ENCODE measurements at regions not wholly inside any gene's neighbourhood (a gene's known extent, or its start where the extent isn't known, plus 50 kb on each side); places are given as distances from the start of the nearest gene placed in this dataset.

GRCh38 chr10:98320486-98321185, 52.6 kb upstream of the LOXL4 start:
- H3K27ac ChIP-seq (ENCODE audit: low read depth, low read length) = no peak overlapping the region
- H2BK12ac ChIP-seq (ENCODE audit: low read depth, low read length) = no peak overlapping the region
- no peak overlapping the region; the same call in 1 of the 2 replicates for H2BK5ac ChIP-seq (ENCODE audit: low read depth, low read length)
- 88% methylated on average over 8 of the region's 8 CpGs; no CpG with 5 or more reads in 1 of the 2 experiments for WGBS, 2 experiments (ENCODE audit: extremely low coverage in 1 of 2, insufficient coverage in 1 of 2, insufficient read length in 1 of 2, insufficient replicate concordance in 2 of 2, low coverage in 1 of 2, low lambda C conversion rate in 2 of 2, missing lambda C conversion rate in 1 of 2)
- peak overlapping the region in 1 of 2 experiments; percentile 7; a peak in 1 of 4 replicates for H3K4me2 ChIP-seq (ENCODE audit: insufficient read depth in 1 of 2, low read depth in 2 of 2, low read length in 2 of 2)
- H2AK5ac ChIP-seq (ENCODE audit: low read depth, low read length) = no peak overlapping the region
- H2BK15ac ChIP-seq (ENCODE audit: low read length) = no peak overlapping the region
- no peak overlapping the region for H3K18ac ChIP-seq (ENCODE audit: extremely low read depth, low read length)
- no peak overlapping the region; the same call in 1 of the 2 replicates for H4K8ac ChIP-seq (ENCODE audit: extremely low read depth, insufficient read depth, low read length)
- no peaks in the 10 kb centered on the region for H4K20me1 ChIP-seq (replicated peaks in 1 of 2; ENCODE audit: control insufficient read depth in 1 of 2, insufficient read depth in 2 of 2, low read length in 2 of 2)
- H3K9ac ChIP-seq (replicated peaks in 1 of 4; ENCODE audit: extremely low read depth in 1 of 4, low read depth in 3 of 4, low read length in 3 of 4) = no peak overlapping the region
- no peak overlapping the region for H2BK120ac ChIP-seq (replicated peaks; ENCODE audit: low read depth, low read length)
- H3K14ac ChIP-seq (ENCODE audit: insufficient read length) = no peak overlapping the region
- H3K23me2 ChIP-seq (ENCODE audit: low read depth, low read length) = no peaks in the 10 kb centered on the region
- H2AFZ ChIP-seq (ENCODE audit: low read length) = peak overlapping the region; percentile 92
- H3K36me3 ChIP-seq (ENCODE audit: control insufficient read depth in 2 of 4, insufficient read depth in 4 of 4, low read length in 3 of 4) = no peaks in the 10 kb centered on the region
- no peak overlapping the region for H4K91ac ChIP-seq (replicated peaks; ENCODE audit: insufficient read length, low read length)
- no peak for FAIRE-seq
- H3K4me3 ChIP-seq (ENCODE audit: extremely low read depth in 1 of 4, insufficient read depth in 2 of 4, low read depth in 3 of 4, low read length in 4 of 4) = no peak overlapping the region
- no peak overlapping the region for H2BK20ac ChIP-seq (ENCODE audit: low read length)
- H3K79me2 ChIP-seq (ENCODE audit: control insufficient read depth in 1 of 2, insufficient read depth in 2 of 2, low read length in 2 of 2) = no peaks in the 10 kb centered on the region
- H3K9me3 ChIP-seq (ENCODE audit: insufficient read depth in 2 of 2, low read depth in 1 of 2, low read length in 1 of 2) = no peaks in the 10 kb centered on the region
- no peak overlapping the region for H3K23ac ChIP-seq (ENCODE audit: insufficient read length)
- ChIA-PET CTCF (ENCODE audit: partially characterized antibody) (interaction anchor here (0.7 to 9.0 kb wide), 4 partner anchors 11 to 93 kb away, joined by 3 to 58 read pairs (median 4); partner anchors contain the start of gene LOXL4), POLR2A (ENCODE audit: partially characterized antibody) (no interaction called here)
- H4K5ac ChIP-seq (ENCODE audit: insufficient read length, low read depth, low read length) = no peak overlapping the region
- no peaks in the 10 kb centered on the region for H3K79me1 ChIP-seq (ENCODE audit: low read depth, low read length)
- no peak overlapping the region for H3K56ac ChIP-seq (replicated peaks; ENCODE audit: insufficient read length, low read depth, low read length)
- DNase-seq (ENCODE audit: low read depth in 1 of 2, low spot score in 2 of 2) = no peak
- no peaks in the 10 kb centered on the region for H3K27me3 ChIP-seq (replicated peaks in 1 of 4; ENCODE audit: control insufficient read depth in 3 of 4, extremely low read depth in 1 of 4, insufficient read depth in 3 of 4, low read length in 3 of 4)
- H3K4ac ChIP-seq (replicated peaks; ENCODE audit: insufficient read length, low read depth, low read length) = no peak overlapping the region
- peaks cover 0 to 3% (median 0%) of the 10 kb centered on the region in 4 experiments; a peak in 3 of 7 replicates for H3K4me1 ChIP-seq (replicated peaks in 1 of 4; ENCODE audit: control insufficient read depth in 3 of 4, insufficient read depth in 4 of 4, low read length in 3 of 4)
- TF ChIP-seq CBX5 (IDR thresholded peaks at IDR 0.05; ENCODE audit: low read depth, low read length) = no peak
- no peak for TF ChIP-seq SIN3A (conservative IDR thresholded peaks at IDR 0.05 in 1 of 2, IDR thresholded peaks at IDR 0.05 in 1 of 2; ENCODE audit: low read depth in 1 of 2, low read length in 2 of 2)
- TF ChIP-seq TCF12 (IDR thresholded peaks at IDR 0.05; ENCODE audit: low read depth, low read length) = no peak

Data from H1 (cell line).